DND-41 (cell line): ENCODE measurements at regions not wholly inside any gene's neighbourhood (a gene's known extent, or its start where the extent isn't known, plus 50 kb on each side); places are given as distances from the start of the nearest gene placed in this dataset.

Experiments
- ATAC-seq: fragments of 200-7000 bp; cut with Tn5 transposase; 3 replicates; pipeline ENCODE4 v1.9.1; 2021; ENCODE audit warnings: low read depth; ENCODE audit not compliant: insufficient read depth
- DNase-seq: peaks from one replicate; pipeline ENCODE4 v3.0.0-alpha.2; 2020
- H2AFZ ChIP-seq: 2 replicates; pipeline ENCODE4 v1.6.0; 2012; ENCODE audit warnings: low read depth, low read length
- H3K27ac ChIP-seq: 2 replicates; pipeline ENCODE4 v1.5.1; 2012; ENCODE audit warnings: low read length, inconsistent platforms
- H3K27me3 ChIP-seq: fragments of 200-600 bp; sonication (generic); 2 replicates; pipeline ENCODE4 v1.6.0; 2012; ENCODE audit warnings: low read length, mild to moderate bottlenecking, inconsistent platforms; ENCODE audit not compliant: insufficient read depth, poor library complexity
- H3K36me3 ChIP-seq: 2 replicates; pipeline ENCODE4 v1.5.1; 2012; ENCODE audit warnings: low read length, inconsistent platforms; ENCODE audit not compliant: insufficient read depth
- H3K4me1 ChIP-seq: 2 replicates; pipeline ENCODE4 v1.5.1; 2012; ENCODE audit warnings: mild to moderate bottlenecking, low read length; ENCODE audit not compliant: insufficient read depth
- H3K4me2 ChIP-seq: 2 replicates; pipeline ENCODE4 v1.6.0; 2012; ENCODE audit warnings: mild to moderate bottlenecking, moderate library complexity, low read length, inconsistent platforms; ENCODE audit not compliant: insufficient read depth
- H3K4me3 ChIP-seq, 2 experiments: fragments of 200-600 bp in 1 of 2; shearing (Covaris generic) in 1 of 2; 2 replicates each; pipeline ENCODE4 v1.5.1; 2012 to 2016; ENCODE audit warnings: inconsistent platforms in 2 of 2, low read length in 2 of 2, mild to moderate bottlenecking in 2 of 2, low read depth in 1 of 2, moderate library complexity in 1 of 2
- H3K79me2 ChIP-seq: 2 replicates; pipeline ENCODE4 v1.6.0; 2012; ENCODE audit warnings: low read length, inconsistent platforms; ENCODE audit not compliant: insufficient read depth
- H3K9ac ChIP-seq: 2 replicates; pipeline ENCODE4 v1.6.0; 2012; ENCODE audit warnings: low read depth, mild to moderate bottlenecking, inconsistent platforms, low read length, moderate library complexity
- H3K9me3 ChIP-seq: 2 replicates; pipeline ENCODE4 v1.5.1; 2012; ENCODE audit warnings: low read length, moderate library complexity, mild to moderate bottlenecking, inconsistent platforms; ENCODE audit not compliant: insufficient read depth, severe bottlenecking
- H4K20me1 ChIP-seq: 2 replicates; pipeline ENCODE4 v1.6.0; 2012; ENCODE audit warnings: low read length; ENCODE audit not compliant: insufficient read depth
- CTCF ChIP-seq: IDR thresholded peaks from 2 replicates; pipeline ENCODE4 v1.5.1; 2012; ENCODE audit warnings: borderline replicate concordance, low read length, moderate library complexity, mild to moderate bottlenecking; ENCODE audit not compliant: poor library complexity, severe bottlenecking; ENCODE audit errors: extremely low read depth
- EZH2 ChIP-seq: IDR thresholded peaks from 3 replicates; pipeline ENCODE4 v1.6.1; 2012; ENCODE audit warnings: borderline replicate concordance, low read depth, mild to moderate bottlenecking, moderate library complexity, low read length, inconsistent platforms; ENCODE audit not compliant: severe bottlenecking

- DNase-seq (no peak), ATAC-seq (no peak)
- peaks cover 17% of the 10 kb centered on the region for H3K27me3 ChIP-seq
- no peaks in the 10 kb centered on the region for H3K79me2 ChIP-seq
- TF ChIP-seq CTCF (no peak), EZH2 (no peak)
- H3K9ac ChIP-seq: no peak overlapping the region
- H3K4me3 ChIP-seq: no peak overlapping the region
- H4K20me1 ChIP-seq: no peaks in the 10 kb centered on the region
- H3K9me3 ChIP-seq: no peaks in the 10 kb centered on the region
- no peak overlapping the region for H2AFZ ChIP-seq
- H3K27ac ChIP-seq: no peak overlapping the region
- H3K4me2 ChIP-seq: no peak overlapping the region
- no peaks in the 10 kb centered on the region for H3K4me1 ChIP-seq
- H3K36me3 ChIP-seq: no peaks in the 10 kb centered on the region
Measured at GRCh38 chr2:219692521-219692920, 65.1 kb downstream of the SLC4A3 start.

GRCh38 chr2:219695145-219695709, 67.8 kb downstream of the SLC4A3 start:
- no peak overlapping the region for H2AFZ ChIP-seq
- peaks cover 34% of the 10 kb centered on the region for H3K27me3 ChIP-seq
- DNase-seq (no peak), ATAC-seq (no peak)
- no peak for TF ChIP-seq EZH2
- no peak for TF ChIP-seq CTCF
- H3K36me3 ChIP-seq: no peaks in the 10 kb centered on the region
- H3K4me1 ChIP-seq: peaks cover 10% of the 10 kb centered on the region; the same call in 1 of the 2 replicates
- H3K9me3 ChIP-seq: no peaks in the 10 kb centered on the region
- H3K27ac ChIP-seq: no peak overlapping the region
- H3K9ac ChIP-seq: no peak overlapping the region
- no peaks in the 10 kb centered on the region for H3K79me2 ChIP-seq
- H3K4me3 ChIP-seq: no peak overlapping the region
- H4K20me1 ChIP-seq: no peaks in the 10 kb centered on the region
- no peak overlapping the region for H3K4me2 ChIP-seq

- no peak overlapping the region for H3K27ac ChIP-seq
- no peaks in the 10 kb centered on the region for H3K36me3 ChIP-seq
- peaks cover 40% of the 10 kb centered on the region for H3K27me3 ChIP-seq
- H3K4me3 ChIP-seq: no peak overlapping the region
- no peak overlapping the region for H2AFZ ChIP-seq
- peaks cover 10% of the 10 kb centered on the region; the same call in 1 of the 2 replicates for H3K4me1 ChIP-seq
- DNase-seq (no peak), ATAC-seq (no peak)
- no peak overlapping the region for H3K9ac ChIP-seq
- no peaks in the 10 kb centered on the region for H4K20me1 ChIP-seq
- no peak overlapping the region for H3K4me2 ChIP-seq
- H3K79me2 ChIP-seq: no peaks in the 10 kb centered on the region
- H3K9me3 ChIP-seq: no peaks in the 10 kb centered on the region
- no peak for TF ChIP-seq EZH2
- no peak for TF ChIP-seq CTCF
Measured at GRCh38 chr2:219697811-219698747, 70.6 kb downstream of the SLC4A3 start.
